Colonic mucosa (tissue), 4 donors: ENCODE measurements at regions not wholly inside any gene's neighbourhood (a gene's known extent, or its start where the extent isn't known, plus 50 kb on each side); places are given as distances from the start of the nearest gene placed in this dataset.

Experiments used
- DNase-seq: peaks from one replicate; pipeline ENCODE4 v3.0.0-alpha.2; 2020
- H3K27ac ChIP-seq: fragments of 200-600 bp; one replicate; pipeline ENCODE4 v1.8.0; 2021
- H3K27me3 ChIP-seq: fragments of 200-600 bp; one replicate; pipeline ENCODE4 v1.8.0; 2021
- H3K36me3 ChIP-seq: fragments of 200-600 bp; one replicate; pipeline ENCODE4 v1.8.0; 2021
- H3K4me1 ChIP-seq: fragments of 200-600 bp; one replicate; pipeline ENCODE4 v1.8.0; 2021; ENCODE audit warnings: mild to moderate bottlenecking
- H3K4me3 ChIP-seq: fragments of 200-600 bp; one replicate; pipeline ENCODE4 v1.8.0; 2021
- H3K9ac ChIP-seq, 2 donors: one replicate each; pipeline ENCODE4 v1.7.0; 2013; ENCODE audit warnings: control low read depth in 2 of 2, low read depth in 2 of 2, low read length in 2 of 2
- H3K9me3 ChIP-seq: fragments of 200-600 bp; one replicate; pipeline ENCODE4 v1.8.0; 2021
- CTCF ChIP-seq: fragments of 200-600 bp; IDR thresholded peaks from one replicate; pipeline ENCODE4 v1.8.0; 2022; ENCODE audit warnings: antibody characterized with exemption, mild to moderate bottlenecking
- intact Hi-C: fragments of 100-400 bp; cut with DNase I; formaldehyde crosslinking; loops from one replicate; pipeline ENCODE4 v1.14.1; 2022
- donor health status: healthy.
- donor health status: DM: no; HTN: no; CAD: no.
- donor health status: DM: no; HTN: no; CAD: no.

- no peak for TF ChIP-seq CTCF
- intact Hi-C loops = no loop called here
- no peak overlapping the region for H3K4me3 ChIP-seq
- no peak for DNase-seq
- H3K9ac ChIP-seq = no peak overlapping the region
- H3K4me1 ChIP-seq = no peaks in the 10 kb centered on the region
- no peaks in the 10 kb centered on the region for H3K27me3 ChIP-seq
- H3K9me3 ChIP-seq = no peaks in the 10 kb centered on the region
- no peak overlapping the region for H3K27ac ChIP-seq
- H3K36me3 ChIP-seq = no peaks in the 10 kb centered on the region
Measured at GRCh38 chr3:66107855-66108254, 69.1 kb upstream of the MAGI1 start.

GRCh38 chr3:66106788-66107187 lies 68.1 kb upstream of the MAGI1 start:
- no peaks in the 10 kb centered on the region for H3K36me3 ChIP-seq
- H3K9ac ChIP-seq = no peak overlapping the region
- H3K4me3 ChIP-seq = no peak overlapping the region
- no peaks in the 10 kb centered on the region for H3K9me3 ChIP-seq
- no peak for DNase-seq
- no peak overlapping the region for H3K27ac ChIP-seq
- no peaks in the 10 kb centered on the region for H3K4me1 ChIP-seq
- TF ChIP-seq CTCF = no peak
- no peaks in the 10 kb centered on the region for H3K27me3 ChIP-seq
- intact Hi-C loops = no loop called here

GRCh38 chr3:66104535-66104934 lies 65.8 kb upstream of the MAGI1 start:
- Histone ChIP-seq H3K9me3 (no peaks in the 10 kb centered on the region), H3K27me3 (no peaks in the 10 kb centered on the region), H3K36me3 (no peaks in the 10 kb centered on the region), H3K4me3 (no peak overlapping the region), H3K4me1 (no peaks in the 10 kb centered on the region), H3K9ac (no peak overlapping the region), H3K27ac (no peak overlapping the region)
- no peak for DNase-seq
- TF ChIP-seq CTCF = no peak
- intact Hi-C loops = no loop called here

GRCh38 chr3:66103729-66104128 lies 65.0 kb upstream of the MAGI1 start:
- Histone ChIP-seq H3K4me1 (no peaks in the 10 kb centered on the region), H3K36me3 (no peaks in the 10 kb centered on the region), H3K9me3 (no peaks in the 10 kb centered on the region), H3K4me3 (no peak overlapping the region), H3K27me3 (no peaks in the 10 kb centered on the region), H3K27ac (no peak overlapping the region), H3K9ac (no peak overlapping the region)
- no peak for TF ChIP-seq CTCF
- DNase-seq = no peak
- intact Hi-C loops = no loop called here

GRCh38 chr3:66101901-66102300 lies 63.2 kb upstream of the MAGI1 start:
- H3K9me3 ChIP-seq = no peaks in the 10 kb centered on the region
- intact Hi-C loops = no loop called here
- no peaks in the 10 kb centered on the region for H3K27me3 ChIP-seq
- no peak overlapping the region for H3K9ac ChIP-seq
- H3K4me1 ChIP-seq = no peaks in the 10 kb centered on the region
- no peak overlapping the region for H3K4me3 ChIP-seq
- no peak overlapping the region for H3K27ac ChIP-seq
- DNase-seq = no peak
- TF ChIP-seq CTCF = no peak
- no peaks in the 10 kb centered on the region for H3K36me3 ChIP-seq

GRCh38 chr3:66099541-66100065 lies 60.9 kb upstream of the MAGI1 start:
- H3K27me3 ChIP-seq = no peaks in the 10 kb centered on the region
- no peak overlapping the region for H3K27ac ChIP-seq
- no peak for DNase-seq
- TF ChIP-seq CTCF = no peak
- no peaks in the 10 kb centered on the region for H3K4me1 ChIP-seq
- intact Hi-C loops = no loop called here
- no peak overlapping the region for H3K4me3 ChIP-seq
- H3K36me3 ChIP-seq = no peaks in the 10 kb centered on the region
- no peaks in the 10 kb centered on the region for H3K9me3 ChIP-seq
- no peak overlapping the region for H3K9ac ChIP-seq
